Gastrocnemius medialis (tissue), 4 donors: ENCODE measurements at regions not wholly inside any gene's neighbourhood (a gene's known extent, or its start where the extent isn't known, plus 50 kb on each side); places are given as distances from the start of the nearest gene placed in this dataset.

Experiments used
- CTCF ChIP-seq, 5 experiments: fragments of 450-650 bp in 3 of 5; fragments of 200-600 bp in 2 of 5; sonication (generic) in 2 of 5; IDR thresholded peaks in 4 of 5; conservative IDR thresholded peaks in 1 of 5; 1 replicate in 4 of 5; 2 replicates in 1 of 5; pipeline ENCODE4 v1.5.1; 2016 to 2019; ENCODE audit warnings: antibody characterized with exemption in 5 of 5, mild to moderate bottlenecking in 3 of 5, moderate library complexity in 3 of 5
- POLR2A ChIP-seq, 2 donors: fragments of 450-650 bp; IDR thresholded peaks; one replicate each; pipeline ENCODE4 v1.6.1; 2017; ENCODE audit warnings: antibody characterized with exemption in 2 of 2, mild to moderate bottlenecking in 2 of 2, moderate library complexity in 2 of 2

- TF ChIP-seq CTCF (IDR thresholded peaks at IDR 0.05 in 4 of 5, conservative IDR thresholded peaks at IDR 0.05 in 1 of 5) (no peak), POLR2A (IDR thresholded peaks at IDR 0.05) (no peak)
Observed at GRCh38 chr18:10365901-10366300, 88.5 kb upstream of the APCDD1 start.
